ENCODE measurements at regions not wholly inside any gene's neighbourhood (a gene's known extent, or its start where the extent isn't known, plus 50 kb on each side); places are given as distances from the start of the nearest gene placed in this dataset.
"Not testable (repeated sequence)": the region's sequence is repeated elsewhere in the genome, so short reads cannot be mapped to it uniquely, and the experiment has no call there.

- Histone ChIP-seq H3K36me3 (no peaks in the 10 kb centered on the region), H3K27ac (no peak overlapping the region), H3K27me3 (no peaks in the 10 kb centered on the region), H3K4me3 (no peak overlapping the region), H3K4me1 (ENCODE audit: low read depth) (no peaks in the 10 kb centered on the region), H3K9me3 (ENCODE audit: low read depth) (no peaks in the 10 kb centered on the region)
- no peak for TF ChIP-seq CTCF (IDR thresholded peaks at IDR 0.05; ENCODE audit: low read depth, low read length)
- no peak for DNase-seq (ENCODE audit: low read depth in 1 of 2, low spot score in 1 of 2)
Measured at GRCh38 chr2:145789636-145790035, 1269.7 kb upstream of the ZEB2 start.

GRCh38 chr2:145787597-145788361, 1267.9 kb upstream of the ZEB2 start:
- H3K4me1 ChIP-seq (ENCODE audit: low read depth); H3K4me3 ChIP-seq; DNase-seq (ENCODE audit: low read depth in 1 of 2, low spot score in 1 of 2); H3K9me3 ChIP-seq (ENCODE audit: low read depth); H3K27me3 ChIP-seq; H3K36me3 ChIP-seq; H3K27ac ChIP-seq: not testable (repeated sequence)

- H3K27ac ChIP-seq; DNase-seq (ENCODE audit: low read depth in 1 of 2, low spot score in 1 of 2); H3K36me3 ChIP-seq; H3K9me3 ChIP-seq (ENCODE audit: low read depth); H3K27me3 ChIP-seq; H3K4me1 ChIP-seq (ENCODE audit: low read depth); H3K4me3 ChIP-seq: not testable (repeated sequence)
Measured at GRCh38 chr2:145782607-145783006, 1262.7 kb upstream of the ZEB2 start.

GRCh38 chr2:145777914-145778313, 1258.0 kb upstream of the ZEB2 start:
- H3K9me3 ChIP-seq (ENCODE audit: low read depth) = no peaks in the 10 kb centered on the region
- H3K4me3 ChIP-seq = no peak overlapping the region
- no peaks in the 10 kb centered on the region for H3K4me1 ChIP-seq (ENCODE audit: low read depth)
- no peaks in the 10 kb centered on the region for H3K36me3 ChIP-seq
- no peak for TF ChIP-seq CTCF (IDR thresholded peaks at IDR 0.05; ENCODE audit: low read depth, low read length)
- no peak for DNase-seq (ENCODE audit: low read depth in 1 of 2, low spot score in 1 of 2)
- no peaks in the 10 kb centered on the region for H3K27me3 ChIP-seq
- no peak overlapping the region for H3K27ac ChIP-seq

GRCh38 chr2:145777297-145777696, 1257.4 kb upstream of the ZEB2 start:
- Histone ChIP-seq H3K27ac (no peak overlapping the region), H3K4me3 (no peak overlapping the region), H3K36me3 (no peaks in the 10 kb centered on the region), H3K9me3 (ENCODE audit: low read depth) (no peaks in the 10 kb centered on the region), H3K27me3 (no peaks in the 10 kb centered on the region), H3K4me1 (ENCODE audit: low read depth) (no peaks in the 10 kb centered on the region)
- DNase-seq (ENCODE audit: low read depth in 1 of 2, low spot score in 1 of 2) = peak in 1 of 2 donors; percentile 44
- no peak for TF ChIP-seq CTCF (IDR thresholded peaks at IDR 0.05; ENCODE audit: low read depth, low read length)

- Histone ChIP-seq H3K27me3 (no peaks in the 10 kb centered on the region), H3K4me3 (no peak overlapping the region), H3K4me1 (ENCODE audit: low read depth) (no peaks in the 10 kb centered on the region), H3K9me3 (ENCODE audit: low read depth) (no peaks in the 10 kb centered on the region), H3K36me3 (no peaks in the 10 kb centered on the region), H3K27ac (no peak overlapping the region)
- DNase-seq (ENCODE audit: low read depth in 1 of 2, low spot score in 1 of 2) = no peak
- no peak for TF ChIP-seq CTCF (IDR thresholded peaks at IDR 0.05; ENCODE audit: low read depth, low read length)
Measured at GRCh38 chr2:145775591-145775990, 1255.7 kb upstream of the ZEB2 start.
